Stimulated activated CD8-positive, alpha-beta memory T cell treated with anti-CD3 and anti-CD28 coated beads, Interleukin-15, amount 100 ng/mL, for 4 hours (primary cell): ENCODE measurements at regions not wholly inside any gene's neighbourhood (a gene's known extent, or its start where the extent isn't known, plus 50 kb on each side); places are given as distances from the start of the nearest gene placed in this dataset.

Experiments used
- DNase-seq, 2 donors: peaks; one replicate each; pipeline ENCODE4 v3.0.0-alpha.2; 2020; ENCODE audit warnings: low read depth in 2 of 2

- DNase-seq = no peak
Observed at GRCh38 chr4:152235718-152236117, 300.2 kb downstream of the FBXW7 start.

DNA sequence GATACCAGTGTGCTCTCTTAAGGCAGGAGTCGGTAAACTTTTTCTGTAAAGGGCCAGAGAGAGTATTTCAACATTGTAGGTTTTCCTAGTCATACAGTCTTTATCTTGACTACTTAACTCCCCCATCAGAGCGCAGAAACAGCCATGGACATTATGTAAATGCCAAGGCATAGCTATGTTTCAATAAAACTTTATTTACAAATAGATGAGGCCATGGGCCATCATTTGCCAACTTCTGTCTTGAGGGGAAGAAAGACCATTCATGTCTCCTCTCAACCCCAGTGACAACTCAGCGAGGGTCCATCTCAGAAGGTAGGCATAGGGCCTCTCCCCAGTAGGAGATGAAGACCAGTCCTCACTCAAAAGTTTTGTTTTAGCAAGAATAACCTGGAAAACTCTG is 301.3 kb downstream of the FBXW7 start:
- no peak for DNase-seq

- no peak for DNase-seq
Observed at GRCh38 chr4:152232271-152232670, 303.6 kb downstream of the FBXW7 start.

DNA sequence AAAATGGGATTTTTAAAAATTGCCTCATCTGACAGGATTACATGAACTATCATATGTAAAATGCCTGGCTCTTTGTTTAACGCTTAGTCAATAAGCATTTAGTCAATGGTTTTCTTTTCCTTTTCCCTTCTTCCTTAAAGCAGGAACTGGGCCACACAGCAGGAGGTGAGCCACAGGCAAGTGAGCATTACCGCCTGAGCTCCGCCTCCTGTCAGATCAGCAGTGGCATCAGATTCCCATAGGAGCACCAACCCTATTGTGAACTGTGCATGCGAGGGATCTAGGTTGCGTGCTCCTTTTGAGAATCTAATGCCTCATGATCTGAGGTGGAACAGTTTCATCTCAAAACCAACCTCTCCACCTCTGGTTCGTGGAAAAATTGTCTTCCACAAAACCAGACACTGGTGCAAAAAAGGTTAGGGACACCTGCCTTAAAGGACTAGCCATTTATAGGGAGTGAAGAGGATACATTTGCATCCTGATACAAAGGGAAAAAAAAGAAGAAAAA is 306.1 kb downstream of the FBXW7 start:
- DNase-seq = no peak

- no peak for DNase-seq
Observed at GRCh38 chr4:152225680-152226079, 310.2 kb downstream of the FBXW7 start.

- no peak for DNase-seq
Observed at GRCh38 chr4:152224721-152225420, 311.0 kb downstream of the FBXW7 start.

DNA sequence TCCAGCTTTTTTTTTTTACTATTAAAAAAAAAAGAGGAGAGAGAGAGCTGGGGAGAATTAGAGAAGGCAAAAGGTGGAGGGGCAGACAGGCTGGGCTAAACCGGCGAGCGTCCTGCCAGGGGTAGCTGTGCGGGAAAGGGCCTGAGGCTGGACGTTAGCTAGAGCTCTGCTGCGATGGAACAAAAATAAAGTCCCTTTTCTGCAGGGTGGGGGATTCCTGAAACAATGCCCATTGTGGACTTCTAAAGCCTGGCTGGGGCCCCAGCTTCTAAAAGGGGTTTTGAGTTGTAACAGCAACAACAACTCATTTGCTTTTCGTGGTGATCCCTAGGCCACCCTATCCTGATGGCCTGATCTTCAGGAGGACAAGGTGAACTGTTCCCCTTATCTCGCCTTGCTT is 311.7 kb downstream of the FBXW7 start:
- no peak for DNase-seq

- DNase-seq = no peak
Observed at GRCh38 chr4:152223600-152223999, 312.3 kb downstream of the FBXW7 start.

GRCh38 chr4:152221816-152222516 is 313.9 kb downstream of the FBXW7 start:
- no peak for DNase-seq

- no peak for DNase-seq
Observed at GRCh38 chr4:152220201-152220666, 315.7 kb downstream of the FBXW7 start.

GRCh38 chr4:152218576-152218975 is 317.3 kb downstream of the FBXW7 start:
- DNase-seq = no peak

DNA sequence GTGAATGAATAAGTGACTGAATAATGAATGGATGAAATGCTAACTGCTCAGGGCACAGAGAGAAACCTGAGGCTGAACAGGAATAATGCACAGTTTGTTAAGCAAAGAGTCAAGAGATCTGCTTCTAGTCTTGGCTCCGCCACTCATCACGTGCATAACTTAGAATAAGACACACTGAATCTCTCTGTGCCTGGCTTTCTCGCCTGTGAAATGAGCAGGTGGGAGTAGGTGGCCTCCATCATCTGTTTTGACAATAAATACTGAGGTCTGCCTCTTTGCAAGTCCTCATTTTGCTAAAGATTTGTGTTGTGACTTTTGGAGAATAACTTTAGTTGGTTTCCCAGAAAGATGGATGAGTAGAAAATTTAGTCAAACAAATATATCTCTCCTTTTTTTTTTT is 318.0 kb downstream of the FBXW7 start:
- DNase-seq = no peak

- DNase-seq = no peak
Observed at GRCh38 chr4:152211936-152212653, 323.8 kb downstream of the FBXW7 start.

DNA sequence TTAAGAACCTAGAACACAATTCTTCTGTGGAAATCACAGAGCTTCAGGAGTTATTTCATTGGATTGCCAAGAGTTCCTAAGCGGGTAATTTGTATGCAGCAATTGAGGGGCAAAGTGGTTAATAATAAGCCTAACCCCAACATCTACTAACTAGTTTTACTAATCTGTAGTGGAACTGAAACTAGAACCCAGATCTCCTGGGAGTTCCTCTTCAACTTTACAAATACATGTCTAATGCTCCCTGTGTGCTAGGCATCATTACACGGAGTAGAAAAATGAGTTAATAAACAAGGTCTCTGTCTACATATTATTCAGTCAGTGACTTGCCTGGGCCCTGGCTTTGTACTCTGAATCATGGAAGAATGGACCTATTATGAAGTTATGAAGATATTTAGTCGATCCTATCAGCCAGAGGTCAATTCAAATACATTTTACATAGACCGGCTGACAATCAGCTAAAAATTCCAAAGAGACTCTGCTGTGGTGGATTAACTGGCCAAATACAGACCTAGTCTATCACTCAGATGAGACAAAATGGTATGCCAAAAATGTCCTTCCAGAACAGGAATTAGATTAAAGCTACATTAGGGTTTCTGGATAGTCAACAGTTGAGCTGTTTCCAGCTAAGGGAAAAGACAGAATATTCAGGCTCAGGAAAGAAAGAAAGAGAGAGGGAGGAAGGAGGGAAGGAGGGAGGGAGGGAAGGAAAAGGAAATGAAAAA is 326.0 kb downstream of the FBXW7 start:
- no peak for DNase-seq

- DNase-seq = no peak
Observed at GRCh38 chr4:152207378-152207720, 328.5 kb downstream of the FBXW7 start.

- DNase-seq = no peak
Observed at GRCh38 chr4:152206646-152207377, 329.1 kb downstream of the FBXW7 start.

GRCh38 chr4:152206185-152206584 is 329.7 kb downstream of the FBXW7 start:
- DNase-seq = no peak

DNA sequence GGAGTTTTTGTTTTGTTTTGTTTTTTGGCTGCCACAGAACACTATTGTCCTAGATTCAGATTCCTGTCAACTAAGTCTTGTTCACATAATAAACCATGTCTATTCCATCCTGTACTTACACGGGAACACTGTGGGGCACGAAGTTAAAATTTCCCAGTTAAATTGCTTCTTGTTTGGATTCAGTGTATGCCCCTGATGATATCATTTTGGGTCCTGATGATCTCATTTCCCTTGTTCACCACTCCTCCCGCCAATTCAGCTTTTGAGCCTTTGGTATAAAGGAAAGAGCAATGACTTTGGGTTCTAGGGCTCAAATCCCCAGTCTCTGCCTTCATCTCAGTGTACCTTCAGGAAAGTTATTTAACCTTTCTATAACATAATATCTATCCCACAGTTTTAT is 333.5 kb downstream of the FBXW7 start:
- DNase-seq = no peak

GRCh38 chr4:152200511-152201333 is 335.2 kb downstream of the FBXW7 start:
- DNase-seq = no peak

GRCh38 chr4:152197211-152197610 is 338.7 kb downstream of the FBXW7 start:
- DNase-seq = no peak
